GM12891 (cell line): ENCODE measurements at regions not wholly inside any gene's neighbourhood (a gene's known extent, or its start where the extent isn't known, plus 50 kb on each side); places are given as distances from the start of the nearest gene placed in this dataset.

Experiments
- PAX5 ChIP-seq: IDR thresholded peaks from 2 replicates; pipeline ENCODE4 v1.6.1; 2011; ENCODE audit warnings: low read length, moderate library complexity, mild to moderate bottlenecking; ENCODE audit not compliant: insufficient read depth, severe bottlenecking
- POLR2A ChIP-seq: IDR thresholded peaks from 2 replicates; pipeline ENCODE4 v1.6.1; 2011; ENCODE audit warnings: low read depth, low read length, control low read depth
- POLR2AphosphoS5 ChIP-seq: IDR thresholded peaks from 2 replicates; pipeline ENCODE4 v1.6.1; 2011; ENCODE audit warnings: low read depth, low read length, control low read depth
- POU2F2 ChIP-seq: IDR thresholded peaks from 2 replicates; pipeline ENCODE4 v1.6.1; 2011; ENCODE audit warnings: low read depth, mild to moderate bottlenecking, control low read depth, low read length, moderate library complexity
- TAF1 ChIP-seq: IDR thresholded peaks from 2 replicates; pipeline ENCODE4 v1.6.1; 2011; ENCODE audit warnings: low read depth, low read length, control low read depth

DNA sequence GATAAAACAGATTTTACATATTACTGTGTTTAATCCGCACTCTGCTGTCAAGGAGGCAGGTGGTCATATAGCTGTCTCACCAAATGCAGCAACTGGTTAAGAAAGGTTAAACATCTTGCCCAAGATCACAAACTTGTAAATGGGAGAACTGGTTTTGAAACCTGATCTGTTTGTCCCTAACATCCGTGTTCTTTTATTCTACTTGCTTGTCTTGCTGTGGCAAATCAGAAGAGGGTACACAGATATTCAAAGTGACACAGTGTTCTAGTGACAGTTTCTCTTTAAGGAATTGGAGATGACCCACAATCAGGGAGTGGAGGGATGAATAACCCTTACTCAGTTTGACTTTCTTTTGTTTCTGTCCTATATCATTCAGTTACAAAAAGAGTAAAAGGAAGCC lies 83.0 kb upstream of the SGK1 start:
- no peak for TF ChIP-seq POLR2A
- no peak for TF ChIP-seq POLR2AphosphoS5
- TF ChIP-seq PAX5: no peak
- no peak for TF ChIP-seq TAF1
- no peak for TF ChIP-seq POU2F2
